NCI-H2171 treated with DMSO at 0.1 percent for 48 hours (cell line): ENCODE measurements at regions not wholly inside any gene's neighbourhood (a gene's known extent, or its start where the extent isn't known, plus 50 kb on each side); places are given as distances from the start of the nearest gene placed in this dataset.
"Not testable (repeated sequence)": the region's sequence is repeated elsewhere in the genome, so short reads cannot be mapped to it uniquely, and the experiment has no call there.

Experiments used
- DNase-seq: peaks from one replicate; lab custom pipeline; 2025; lab: John Stamatoyannopoulos, UW

- DNase-seq = no peak
Measured at GRCh38 chr2:184993746-184994145, 395.4 kb downstream of the ZNF804A start.

- no peak for DNase-seq
Measured at GRCh38 chr2:185006481-185006880, 408.2 kb downstream of the ZNF804A start.

DNA sequence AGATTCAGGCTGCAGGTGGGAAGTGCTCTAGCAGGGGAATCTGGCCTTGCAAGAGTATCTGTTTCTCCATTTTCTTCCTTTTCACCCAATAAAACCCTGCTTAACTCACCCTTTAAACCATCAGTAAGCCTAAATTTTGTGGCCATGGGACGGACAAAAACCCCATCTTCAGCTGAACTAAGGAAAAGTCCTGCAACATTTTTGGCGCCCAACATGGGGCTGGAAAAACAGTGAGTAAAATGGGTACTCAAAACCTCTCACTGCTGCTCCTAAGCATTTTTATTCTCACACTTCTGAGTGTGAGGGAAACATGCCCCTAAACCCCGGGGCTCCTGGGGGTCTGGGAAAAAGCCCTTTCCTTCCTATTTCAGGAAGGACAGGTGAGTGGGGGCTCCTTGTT, 414.3 kb downstream of the ZNF804A start:
- DNase-seq = no peak

GRCh38 chr2:185014076-185014475, 415.7 kb downstream of the ZNF804A start:
- DNase-seq = no peak

DNA sequence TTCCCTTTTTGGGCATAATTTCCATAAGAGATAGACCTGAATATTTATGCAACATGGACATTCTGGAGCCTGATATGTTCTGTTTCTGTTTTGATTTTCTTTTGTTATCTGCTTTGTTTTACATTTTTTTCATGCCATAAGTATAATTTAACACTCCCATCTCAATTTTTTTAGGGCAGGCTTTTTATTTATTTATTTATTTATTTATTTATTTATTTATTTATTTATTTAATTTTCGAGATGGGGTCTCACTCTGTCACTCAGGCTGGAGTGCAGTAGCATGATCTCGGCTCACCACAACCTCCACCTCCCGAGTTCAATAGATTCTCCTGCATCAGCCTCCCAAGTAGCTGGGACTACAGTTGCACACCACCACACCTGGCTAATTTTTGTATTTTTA, 427.6 kb downstream of the ZNF804A start:
- DNase-seq = not testable (repeated sequence)

- no peak for DNase-seq
Measured at GRCh38 chr2:185035906-185036305, 437.6 kb downstream of the ZNF804A start.

DNA sequence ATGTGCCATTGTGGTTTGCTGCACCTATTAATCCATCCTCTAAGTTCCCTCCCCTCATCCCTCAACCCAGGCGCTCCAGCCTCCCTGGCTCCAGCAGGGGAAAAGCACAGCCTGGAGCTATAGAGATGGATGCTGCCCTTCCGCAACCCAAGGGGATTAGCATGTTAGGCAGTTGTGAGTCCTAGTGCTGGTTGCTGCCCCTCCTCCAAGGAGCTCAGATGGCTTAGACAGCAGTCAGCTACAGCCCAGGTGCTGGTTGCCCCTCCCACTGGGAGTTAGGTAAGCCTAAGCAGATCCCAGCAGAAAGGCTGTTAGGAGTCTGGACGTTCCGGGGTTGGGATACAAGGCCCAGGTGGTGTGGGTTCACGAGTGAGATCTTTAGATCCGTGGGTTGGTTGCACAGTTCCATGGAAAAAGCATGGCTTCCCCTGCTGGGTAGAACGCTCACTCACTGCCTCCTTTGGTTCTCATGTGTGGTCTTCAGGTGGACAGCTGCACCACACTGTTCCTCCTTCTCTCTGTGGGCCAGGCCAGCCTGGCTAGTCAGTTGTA, 446.1 kb downstream of the ZNF804A start:
- DNase-seq = no peak

DNA sequence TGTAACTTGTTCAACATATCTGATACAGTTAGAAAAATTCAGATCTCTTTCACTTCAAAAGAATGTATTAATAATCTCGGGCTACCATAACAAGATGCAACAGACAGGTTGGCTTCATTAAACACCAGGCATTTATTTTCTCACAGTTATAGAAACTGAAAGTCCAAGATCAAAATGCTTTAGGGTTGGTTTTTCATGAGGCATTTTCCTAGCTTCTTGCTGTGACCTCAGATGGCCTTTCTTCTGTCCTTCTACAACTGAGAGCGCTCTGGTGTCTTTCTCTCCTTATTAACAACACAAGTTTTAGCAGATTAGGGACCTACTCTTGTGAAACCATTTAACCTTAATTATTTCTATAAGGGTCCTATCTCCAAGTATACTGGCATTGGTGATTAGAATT, 452.5 kb downstream of the ZNF804A start:
- DNase-seq = no peak

DNA sequence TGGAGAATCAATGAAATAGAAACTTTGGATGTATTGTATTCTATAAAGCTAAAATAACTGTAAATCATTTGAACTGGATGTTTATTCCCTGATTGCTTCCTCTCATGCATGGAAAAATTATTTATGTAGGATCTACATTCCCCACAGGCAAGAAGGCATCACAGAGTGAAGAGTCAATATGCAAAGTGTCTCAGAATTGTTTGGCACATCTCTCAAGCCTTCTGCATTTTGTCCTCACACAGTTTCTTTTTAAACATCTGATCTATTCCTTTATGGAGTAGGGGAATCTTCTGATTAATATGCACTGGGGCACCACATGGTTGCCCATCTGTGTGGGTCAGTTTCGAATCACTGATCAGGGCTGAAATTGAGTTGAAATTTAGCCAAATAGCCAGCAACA, 465.4 kb downstream of the ZNF804A start:
- no peak for DNase-seq

GRCh38 chr2:185066128-185066527, 467.8 kb downstream of the ZNF804A start:
- no peak for DNase-seq

- no peak for DNase-seq
Measured at GRCh38 chr2:185069107-185069506, 470.8 kb downstream of the ZNF804A start.

DNA sequence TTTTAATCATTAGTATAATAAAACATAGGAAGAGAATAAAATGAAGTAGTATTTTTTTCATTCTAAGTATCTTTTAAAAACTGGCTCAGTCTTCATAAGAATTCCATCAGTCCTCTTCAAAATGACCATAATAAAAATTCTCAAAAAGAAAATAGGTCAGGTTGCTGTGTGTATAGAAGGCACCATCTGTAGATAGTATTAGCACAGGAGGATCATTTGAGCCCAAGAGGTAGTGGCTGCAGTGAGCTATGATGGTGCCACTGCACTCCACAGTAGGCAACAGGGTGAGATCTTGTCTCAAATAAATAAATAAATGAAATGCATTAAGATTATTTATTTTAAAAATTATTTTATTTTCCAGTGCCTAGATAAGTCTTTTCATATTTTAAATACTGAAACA, 475.8 kb downstream of the ZNF804A start:
- no peak for DNase-seq

- no peak for DNase-seq
Measured at GRCh38 chr2:185082749-185083148, 484.4 kb downstream of the ZNF804A start.

GRCh38 chr2:185108588-185108987, 510.3 kb downstream of the ZNF804A start:
- peak; percentile 45 for DNase-seq

DNA sequence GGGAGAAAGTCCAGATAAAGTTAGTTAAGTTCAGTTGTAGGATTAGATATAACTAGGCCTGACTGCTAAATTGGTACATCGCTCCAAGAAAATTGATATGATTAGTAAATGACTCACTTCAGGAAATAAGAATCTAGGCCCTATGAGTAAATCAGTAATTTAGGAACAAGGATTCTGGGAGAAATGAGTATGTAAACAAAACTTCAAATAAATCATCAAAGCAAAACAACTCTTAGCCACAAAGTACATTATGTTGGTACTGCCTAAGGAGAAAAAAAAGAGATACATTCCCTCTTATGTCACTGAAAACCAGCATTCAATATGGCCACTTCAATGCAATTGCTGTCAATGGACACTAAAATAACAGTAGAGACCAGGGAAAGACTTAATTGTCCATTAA, 529.1 kb downstream of the ZNF804A start:
- no peak for DNase-seq

GRCh38 chr2:185128346-185128745, 530.0 kb downstream of the ZNF804A start:
- DNase-seq = peak; percentile 85

DNA sequence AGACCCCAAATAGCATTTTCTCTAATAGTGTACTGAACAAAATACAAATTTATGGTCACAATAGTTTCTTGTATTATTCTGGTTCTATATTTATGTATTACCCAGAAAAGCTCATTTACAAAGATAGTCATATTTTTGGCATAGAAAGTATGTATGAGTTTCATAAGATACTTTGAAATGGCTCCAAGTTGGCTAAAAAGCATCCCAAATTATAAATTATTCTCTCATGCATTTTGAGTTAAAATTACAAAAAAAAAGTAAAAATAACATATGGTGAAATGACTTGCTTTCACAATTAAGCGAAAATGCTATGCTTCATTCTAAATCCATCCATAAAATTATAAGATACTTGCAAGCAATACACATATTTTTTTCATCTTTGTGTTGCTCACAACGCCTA, 530.7 kb downstream of the ZNF804A start:
- no peak for DNase-seq

DNA sequence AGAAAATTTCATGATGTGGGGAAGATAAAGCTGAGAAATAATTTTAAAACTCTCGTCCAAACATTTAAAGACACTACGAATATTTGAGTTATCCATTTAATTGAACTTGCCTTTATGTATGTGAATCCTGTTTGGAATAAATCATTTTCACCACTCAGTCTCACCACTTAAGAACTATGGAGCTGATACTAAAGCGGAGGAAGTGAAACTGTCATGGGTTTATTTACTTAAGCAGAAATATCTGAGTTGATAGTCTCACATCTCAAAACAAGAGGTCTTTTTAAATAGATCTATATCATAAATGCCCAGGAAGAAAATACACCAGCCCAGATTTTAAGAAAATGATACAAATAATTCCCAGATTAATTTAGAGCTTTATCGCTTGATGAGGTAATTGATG, 532.4 kb downstream of the ZNF804A start:
- no peak for DNase-seq

- DNase-seq = no peak
Measured at GRCh38 chr2:185132501-185133041, 534.2 kb downstream of the ZNF804A start.

- DNase-seq = no peak
Measured at GRCh38 chr2:185137700-185138099, 539.4 kb downstream of the ZNF804A start.

- DNase-seq = peak; percentile 73
Measured at GRCh38 chr2:185142677-185143076, 544.3 kb downstream of the ZNF804A start.

DNA sequence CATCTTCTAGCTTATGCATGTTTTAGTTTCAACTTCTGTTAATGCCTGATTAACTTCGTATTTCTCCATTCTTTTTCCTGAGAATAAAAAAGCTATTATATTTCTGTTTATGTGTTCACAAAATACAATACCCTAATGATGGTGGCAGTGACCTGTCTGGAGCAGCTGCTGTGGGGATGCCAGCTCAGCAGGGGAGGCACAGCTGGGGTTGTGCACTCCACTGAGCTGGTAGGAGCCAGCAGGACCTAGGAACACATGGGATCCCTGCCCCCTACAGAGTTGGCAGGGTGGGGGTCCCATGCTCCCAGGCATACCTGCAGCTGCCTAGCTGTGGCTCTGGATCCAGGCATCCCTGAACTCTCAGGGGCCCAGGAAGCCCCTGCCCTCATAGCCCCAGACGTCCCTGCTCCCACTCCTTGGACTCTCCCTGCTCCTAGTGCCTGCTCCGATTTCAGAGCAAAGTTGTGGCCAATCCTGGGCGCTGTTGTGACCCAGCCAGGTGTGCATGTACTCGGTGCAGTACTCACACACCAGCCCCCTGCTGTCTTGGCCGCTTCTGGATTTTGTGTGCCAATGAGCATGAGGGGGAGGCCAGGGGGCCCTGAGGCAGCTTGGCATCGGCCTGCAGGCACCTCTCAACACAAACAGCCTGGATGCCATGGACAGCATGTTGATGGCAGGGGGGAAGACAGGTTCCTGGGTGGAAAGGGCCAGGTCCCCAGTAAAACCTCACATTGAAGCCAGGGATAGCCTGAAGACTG, 546.0 kb downstream of the ZNF804A start:
- peak; percentile 99 for DNase-seq

- DNase-seq = peak; percentile 45
Measured at GRCh38 chr2:185145316-185146121, 547.2 kb downstream of the ZNF804A start.
